Astrocyte of the spinal cord (primary cell): ENCODE measurements at regions not wholly inside any gene's neighbourhood (a gene's known extent, or its start where the extent isn't known, plus 50 kb on each side); places are given as distances from the start of the nearest gene placed in this dataset.

ENCODE experiments used
- DNase-seq: peaks from one replicate; pipeline ENCODE4 v3.0.0; 2011; ENCODE audit warnings: low read depth, low spot score
- H3K4me3 ChIP-seq: 2 replicates; pipeline ENCODE4 v1.5.1; 2011; ENCODE audit warnings: low read depth, mild to moderate bottlenecking, low read length, moderate library complexity
- in situ Hi-C: cut with HindIII; loops from 2 replicates; pipeline ENCODE4 v1.10.0; 2017; ENCODE audit warnings: low sequenced_read_pairs
- TF ChIP-seq, protein P1 (sequence below): IDR thresholded peaks from 2 replicates; pipeline ENCODE4 v1.5.1; 2012; ENCODE audit warnings: low read depth, mild to moderate bottlenecking, low read length, inconsistent platforms

DNA sequence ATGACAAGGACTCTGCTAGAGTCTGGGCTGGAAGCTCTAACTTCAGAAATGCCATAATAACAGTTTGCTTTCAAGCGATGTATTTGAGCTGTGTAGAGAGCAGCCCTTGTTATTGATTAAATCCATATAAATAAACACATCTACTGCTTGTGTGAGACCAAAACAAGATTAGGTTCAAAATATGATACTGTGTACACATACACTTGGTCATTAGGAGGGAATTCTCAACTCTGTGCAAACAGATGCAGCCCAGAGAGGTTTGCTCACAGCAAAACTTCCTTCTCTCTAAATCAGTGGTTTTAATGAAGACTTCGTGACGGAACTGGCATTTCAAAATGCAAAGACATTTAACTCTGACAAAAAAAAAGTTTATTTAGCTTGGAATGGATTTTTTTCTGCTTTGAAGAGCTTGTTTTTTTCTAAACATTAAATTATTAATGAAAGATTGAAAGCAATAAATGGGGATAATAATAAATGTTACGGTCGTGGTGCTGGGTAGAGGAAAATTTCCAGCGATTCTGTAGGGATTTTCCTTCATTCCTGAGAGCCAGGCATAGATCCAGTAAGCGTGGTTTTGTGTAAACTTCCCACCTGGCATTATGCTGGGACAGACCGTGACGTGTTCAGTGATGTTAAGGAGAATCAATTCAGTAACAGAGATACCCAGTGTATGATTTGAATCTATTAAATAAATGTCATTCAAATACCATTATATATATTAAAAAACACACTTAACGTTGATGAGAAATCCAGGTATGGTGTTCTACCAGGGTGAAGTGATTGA is 213.7 kb downstream of the TEX29 start:
- in situ Hi-C loops = no loop called here
- TF ChIP-seq, protein P1, sequence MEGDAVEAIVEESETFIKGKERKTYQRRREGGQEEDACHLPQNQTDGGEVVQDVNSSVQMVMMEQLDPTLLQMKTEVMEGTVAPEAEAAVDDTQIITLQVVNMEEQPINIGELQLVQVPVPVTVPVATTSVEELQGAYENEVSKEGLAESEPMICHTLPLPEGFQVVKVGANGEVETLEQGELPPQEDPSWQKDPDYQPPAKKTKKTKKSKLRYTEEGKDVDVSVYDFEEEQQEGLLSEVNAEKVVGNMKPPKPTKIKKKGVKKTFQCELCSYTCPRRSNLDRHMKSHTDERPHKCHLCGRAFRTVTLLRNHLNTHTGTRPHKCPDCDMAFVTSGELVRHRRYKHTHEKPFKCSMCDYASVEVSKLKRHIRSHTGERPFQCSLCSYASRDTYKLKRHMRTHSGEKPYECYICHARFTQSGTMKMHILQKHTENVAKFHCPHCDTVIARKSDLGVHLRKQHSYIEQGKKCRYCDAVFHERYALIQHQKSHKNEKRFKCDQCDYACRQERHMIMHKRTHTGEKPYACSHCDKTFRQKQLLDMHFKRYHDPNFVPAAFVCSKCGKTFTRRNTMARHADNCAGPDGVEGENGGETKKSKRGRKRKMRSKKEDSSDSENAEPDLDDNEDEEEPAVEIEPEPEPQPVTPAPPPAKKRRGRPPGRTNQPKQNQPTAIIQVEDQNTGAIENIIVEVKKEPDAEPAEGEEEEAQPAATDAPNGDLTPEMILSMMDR = no peak
- no peak overlapping the region for H3K4me3 ChIP-seq
- no peak for DNase-seq

DNA sequence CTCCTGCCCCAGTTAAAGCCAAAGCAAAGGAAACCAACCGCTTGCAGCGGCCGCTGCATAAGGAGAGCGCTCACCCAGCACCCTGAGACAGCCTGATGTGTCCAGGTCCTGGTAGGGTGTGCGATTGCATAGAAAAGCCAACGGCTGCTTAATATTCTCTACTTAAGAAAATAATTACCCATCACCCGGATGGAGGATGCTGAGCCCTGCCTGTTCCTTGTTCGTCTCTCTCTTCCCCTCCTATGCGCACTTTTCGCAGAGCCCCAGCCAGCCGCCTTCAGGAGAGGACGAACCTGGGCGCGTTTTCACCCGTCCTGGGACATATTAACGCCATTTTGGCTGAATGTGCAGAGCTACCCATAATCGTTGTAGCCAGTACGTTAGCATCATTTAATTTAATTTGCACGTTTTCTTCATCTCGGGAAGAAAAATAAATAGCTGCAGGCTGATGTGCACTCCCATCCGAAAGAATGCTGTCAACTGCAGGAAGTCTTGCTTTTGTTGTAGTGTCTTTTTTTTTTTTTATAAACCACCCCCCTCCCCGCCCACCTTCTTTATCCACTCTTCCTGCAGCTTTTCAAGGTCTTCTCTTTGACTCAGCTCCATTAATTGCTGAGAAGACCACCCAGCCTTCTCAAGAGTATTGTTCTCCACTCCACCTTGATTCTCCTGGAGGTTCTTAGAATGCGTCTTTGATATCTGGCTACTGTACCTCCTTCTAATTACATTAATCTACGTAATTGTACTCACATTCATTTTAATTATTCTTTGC is 214.5 kb downstream of the TEX29 start:
- in situ Hi-C loops = no loop called here

DNA sequence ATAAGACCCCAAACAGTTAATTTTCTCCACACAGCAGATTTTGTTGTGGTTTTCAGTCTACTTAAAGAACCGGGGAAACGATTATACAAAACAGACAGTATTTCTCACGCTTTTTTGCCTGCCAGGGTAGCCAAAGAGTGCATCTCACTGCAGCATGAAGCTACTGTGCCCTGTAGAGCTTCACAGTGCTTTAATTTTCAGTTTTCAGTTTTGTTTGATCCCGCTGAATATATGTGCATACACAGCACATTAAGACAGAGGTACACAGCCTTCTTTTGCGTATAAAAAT is 215.0 kb downstream of the TEX29 start:
- no peak for DNase-seq
- H3K4me3 ChIP-seq = no peak overlapping the region
- TF ChIP-seq, protein P1 = no peak
- in situ Hi-C loops = no loop called here

More for the DNA sequence above, 214.5 kb downstream of the TEX29 start:
- H3K4me3 ChIP-seq = no peak overlapping the region
- no peak for DNase-seq
- TF ChIP-seq, protein P1 = no peak

DNA sequence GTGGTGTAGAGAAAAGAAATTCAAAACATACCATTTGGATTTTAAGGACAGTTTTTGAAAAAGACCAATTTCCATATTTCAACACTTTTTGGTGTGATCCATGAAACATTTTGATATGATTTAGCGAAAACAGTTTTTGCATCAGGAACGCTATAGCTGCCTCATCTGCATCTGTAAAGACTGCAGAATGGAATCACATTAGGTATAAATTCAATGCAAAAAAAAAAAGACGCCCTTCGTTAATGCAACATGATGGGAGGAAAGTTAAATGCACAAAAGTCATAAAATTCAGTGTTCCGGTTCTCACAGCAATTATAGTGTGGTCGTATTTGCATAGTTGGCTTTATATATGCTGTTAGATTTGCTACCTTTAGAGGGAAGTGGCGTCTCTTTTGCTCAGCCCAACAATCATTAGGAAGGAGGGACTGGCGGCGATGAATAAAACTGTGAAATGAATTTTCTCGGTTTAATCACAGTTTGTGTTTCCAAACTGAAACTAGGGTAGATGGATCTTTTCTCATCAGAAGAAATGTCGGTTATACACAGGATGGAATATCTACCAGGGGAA is 215.7 kb downstream of the TEX29 start:
- DNase-seq = no peak
- in situ Hi-C loops = no loop called here
- H3K4me3 ChIP-seq = no peak overlapping the region
- TF ChIP-seq, protein P1 = no peak

DNA sequence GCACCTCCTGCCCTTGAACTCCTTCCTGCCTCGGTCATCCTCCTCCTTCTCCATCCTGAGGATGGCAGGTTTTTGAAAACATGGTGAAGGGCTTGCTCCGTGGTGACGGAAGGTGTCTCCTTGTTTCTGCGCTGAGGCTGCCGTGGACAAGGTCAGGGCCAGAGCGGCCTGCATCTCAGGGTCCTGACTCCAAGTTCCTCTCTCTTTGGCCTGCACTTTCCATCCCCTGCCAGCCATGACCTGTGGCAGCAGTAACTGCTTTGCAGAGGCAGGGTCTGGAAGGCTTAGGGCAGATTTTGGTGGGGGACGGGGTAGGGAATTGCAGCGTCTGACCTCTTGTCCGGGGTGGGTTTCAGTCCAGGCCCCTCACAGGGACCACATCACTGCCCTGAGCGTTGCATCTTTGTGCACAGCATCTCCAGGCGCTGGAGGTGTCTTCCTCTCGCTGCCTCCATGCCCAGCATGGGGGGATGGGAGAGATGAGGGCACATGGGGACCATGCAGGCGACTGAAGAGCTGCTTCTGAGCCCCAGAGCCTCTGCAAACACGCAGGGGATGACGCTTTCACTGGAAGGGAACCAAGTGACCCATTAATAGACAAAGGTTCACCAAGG is 216.8 kb downstream of the TEX29 start:
- TF ChIP-seq, protein P1 = no peak
- no peak for DNase-seq
- in situ Hi-C loops = no loop called here
- H3K4me3 ChIP-seq = no peak overlapping the region

DNA sequence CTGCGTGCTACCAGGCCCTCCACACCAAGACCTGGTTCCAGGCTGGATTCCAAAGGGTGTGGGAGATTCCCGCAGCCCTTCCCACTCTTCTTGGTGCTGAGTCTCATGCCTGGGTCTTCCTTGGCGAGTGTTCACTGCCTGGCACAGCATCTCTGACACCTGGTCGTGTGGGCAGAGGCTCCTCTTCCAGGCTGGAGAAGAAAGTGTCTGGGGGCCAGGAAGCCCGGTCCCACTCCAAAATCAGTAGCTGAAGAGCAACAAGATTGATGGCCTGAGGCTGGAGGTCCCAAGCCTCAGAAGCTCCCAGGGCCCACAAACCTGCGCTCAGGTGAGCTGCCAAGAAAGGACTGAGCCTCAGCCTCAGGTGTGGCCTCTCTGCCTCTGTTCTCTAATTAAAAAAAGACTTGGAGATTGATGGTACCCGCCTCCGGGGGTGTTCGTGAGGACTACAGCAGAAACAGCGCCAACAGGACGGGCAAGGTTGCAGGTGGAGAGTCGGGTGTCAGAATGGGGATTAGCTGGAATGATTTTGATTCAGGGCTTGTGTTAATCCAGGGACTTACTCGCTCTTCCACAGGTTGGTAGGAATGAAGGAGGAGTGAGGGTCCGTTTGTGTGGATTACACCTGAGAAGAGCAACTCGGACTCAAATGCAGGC is 217.5 kb downstream of the TEX29 start:
- TF ChIP-seq, protein P1 = no peak
- no peak for DNase-seq
- no peak overlapping the region for H3K4me3 ChIP-seq
- in situ Hi-C loops = no loop called here
